NCI-H748 treated with DMSO at 0.1 percent for 48 hours (cell line): ENCODE measurements at regions not wholly inside any gene's neighbourhood (a gene's known extent, or its start where the extent isn't known, plus 50 kb on each side); places are given as distances from the start of the nearest gene placed in this dataset.

Source experiments
- DNase-seq: peaks from one replicate; lab custom pipeline; 2025; lab: John Stamatoyannopoulos, UW

DNA sequence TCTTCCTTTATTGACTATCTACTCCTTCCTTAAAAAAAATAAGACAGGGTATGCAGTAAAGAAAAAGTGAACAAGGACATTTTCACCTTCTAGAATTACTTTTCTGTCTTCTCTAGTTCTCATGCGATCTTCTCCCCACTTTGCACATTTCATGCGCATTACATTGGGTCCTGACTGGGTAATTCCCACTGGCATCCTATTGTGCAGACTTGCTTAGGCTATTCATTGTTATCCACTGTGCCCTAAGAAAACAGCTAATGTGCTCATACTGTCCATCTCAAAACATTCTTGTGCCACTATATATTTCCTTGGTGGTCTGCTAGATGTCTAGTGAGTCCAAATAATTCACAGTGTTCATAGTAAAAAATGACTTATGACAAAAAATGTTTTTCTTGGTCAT, 447.4 kb upstream of the ROBO1 start:
- no peak for DNase-seq

DNA sequence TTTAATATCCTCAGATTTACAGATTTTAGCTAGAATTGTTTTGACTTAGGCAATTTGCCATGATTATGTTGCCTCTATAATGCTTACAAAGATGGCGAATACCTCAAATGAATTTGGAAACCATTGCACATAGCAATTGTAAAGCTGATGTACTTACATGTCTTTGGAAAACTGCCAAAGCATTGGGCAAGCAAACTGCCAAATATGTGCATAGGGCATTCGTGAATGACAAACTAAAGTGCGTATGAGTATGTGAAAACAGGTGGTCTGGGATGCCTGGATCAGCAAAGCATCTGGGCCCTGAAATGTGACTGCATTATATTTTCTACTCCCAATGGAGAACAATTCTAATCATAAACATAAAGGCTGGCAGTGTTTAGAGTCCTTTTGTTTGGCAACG, 445.3 kb upstream of the ROBO1 start:
- DNase-seq = no peak

DNA sequence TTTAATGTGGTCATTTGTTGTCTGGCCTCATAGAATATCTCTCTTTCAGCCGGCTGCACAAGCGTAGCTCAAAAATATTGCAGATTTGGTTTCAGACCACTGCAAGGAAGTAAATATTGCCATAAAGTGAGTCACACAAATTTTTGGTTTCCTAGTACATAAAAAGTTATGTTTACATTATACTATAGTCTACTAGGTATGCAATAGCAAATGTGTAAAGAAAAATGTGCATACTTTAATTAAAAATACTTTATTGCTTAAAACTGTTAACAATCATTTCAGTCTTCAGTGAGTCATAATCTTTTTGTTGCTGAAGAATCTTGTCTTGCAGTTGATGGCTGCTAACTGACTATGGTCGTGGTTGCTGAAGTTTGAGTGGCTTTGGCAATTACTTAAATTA, 425.1 kb upstream of the ROBO1 start:
- no peak for DNase-seq

- no peak for DNase-seq
These were observed 422.3 kb upstream of the ROBO1 start for GRCh38 chr3:80190051-80190450.

DNA sequence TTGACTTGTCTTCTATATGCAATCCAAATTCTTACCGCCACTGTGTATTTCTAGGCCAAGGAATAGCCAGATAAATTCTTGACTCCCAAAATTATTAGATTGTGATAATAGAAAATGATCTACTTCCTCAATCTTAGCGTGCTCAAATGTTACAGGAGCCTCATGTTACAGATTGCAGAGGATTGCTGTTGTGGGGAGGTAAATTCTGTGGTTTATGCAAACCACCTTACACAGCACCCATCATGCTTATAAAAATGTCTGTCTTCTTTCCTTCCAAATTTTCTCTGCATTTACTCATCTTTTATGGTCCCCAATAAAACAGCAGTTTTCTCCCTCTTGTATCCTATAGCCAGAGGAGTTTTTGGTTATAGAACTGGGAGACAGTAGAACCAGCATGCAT, 420.2 kb upstream of the ROBO1 start:
- DNase-seq = no peak

GRCh38 chr3:80159990-80160506, 392.2 kb upstream of the ROBO1 start:
- no peak for DNase-seq

DNA sequence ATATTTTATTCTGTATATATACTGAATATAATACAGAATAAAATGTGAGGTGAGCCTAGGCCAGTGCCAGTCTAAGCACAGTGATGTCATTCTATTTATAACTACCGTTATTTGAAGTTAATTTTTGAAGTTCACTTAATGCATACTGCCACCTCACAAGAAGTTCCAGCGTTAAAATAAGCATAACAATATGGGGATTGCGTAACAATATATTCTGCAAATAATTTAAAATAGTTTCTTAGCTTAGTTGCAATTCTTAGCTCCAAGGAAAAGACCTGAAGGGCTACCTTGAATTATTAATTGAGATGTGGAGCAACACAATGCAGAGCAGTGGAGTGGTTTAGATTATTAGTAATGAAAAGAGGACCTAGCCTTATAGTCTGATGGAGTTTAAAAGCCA, 390.5 kb upstream of the ROBO1 start:
- DNase-seq = no peak

DNA sequence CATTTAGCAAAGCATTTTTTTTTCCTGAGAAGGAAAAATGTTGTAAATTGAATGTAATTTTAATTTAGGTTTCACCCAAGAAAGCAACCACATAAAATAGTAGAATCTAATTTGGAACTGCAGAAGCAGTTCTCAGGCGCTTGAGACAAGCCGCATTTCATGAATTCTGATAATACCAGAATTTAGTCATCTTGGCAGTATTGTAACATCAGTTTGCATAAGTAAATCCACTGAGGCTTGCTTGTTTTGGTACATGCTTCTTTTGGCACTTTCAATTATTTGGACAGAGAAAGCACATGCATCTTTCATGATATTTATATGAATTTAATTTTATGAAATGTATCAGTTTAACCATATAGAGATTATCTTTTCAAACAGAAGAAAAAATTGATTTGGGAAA, 389.7 kb upstream of the ROBO1 start:
- no peak for DNase-seq

DNA sequence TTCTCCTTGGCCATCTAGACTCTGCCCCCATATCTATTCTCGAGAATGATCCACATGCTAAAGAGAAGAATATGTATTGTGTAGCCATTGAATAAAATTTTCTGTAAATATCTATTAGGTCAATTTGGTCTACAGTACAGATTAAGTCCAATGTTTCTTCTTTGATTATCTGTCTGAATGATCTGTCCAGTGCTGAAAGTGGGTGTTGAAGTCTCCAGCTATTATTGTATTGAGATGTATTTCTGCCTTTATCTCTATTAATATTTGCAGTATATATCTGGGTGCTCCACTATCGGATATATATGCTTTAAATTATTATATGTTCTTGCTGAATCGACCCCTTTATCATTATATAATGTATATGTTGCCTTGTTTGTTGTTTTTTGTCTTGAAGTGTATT, 384.9 kb upstream of the ROBO1 start:
- no peak for DNase-seq

- DNase-seq = no peak
These were observed 374.9 kb upstream of the ROBO1 start for GRCh38 chr3:80142714-80143113.

- DNase-seq = no peak
These were observed 373.8 kb upstream of the ROBO1 start for GRCh38 chr3:80141557-80141956.

GRCh38 chr3:80116281-80116680, 348.5 kb upstream of the ROBO1 start:
- no peak for DNase-seq

- DNase-seq = no peak
These were observed 346.9 kb upstream of the ROBO1 start for GRCh38 chr3:80114694-80115093.

DNA sequence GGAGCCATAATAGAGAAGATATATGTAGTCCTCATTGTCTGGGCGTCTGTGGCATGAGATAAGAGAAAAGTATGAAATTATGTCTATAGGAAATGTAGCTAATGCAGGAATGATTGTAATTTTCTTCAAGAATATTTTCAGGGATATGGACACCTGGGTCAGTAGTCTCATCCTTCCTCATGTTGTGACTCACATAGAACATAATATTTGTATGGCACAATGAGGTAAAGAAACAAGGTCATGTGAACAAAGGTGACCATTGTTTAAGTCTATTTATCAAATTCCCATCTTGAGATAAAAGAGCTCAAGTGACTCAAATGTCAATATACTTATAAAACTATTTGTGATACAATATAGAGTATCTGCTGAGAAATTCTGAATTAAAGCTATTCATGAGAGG, 345.5 kb upstream of the ROBO1 start:
- DNase-seq = no peak

- no peak for DNase-seq
These were observed 331.8 kb upstream of the ROBO1 start for GRCh38 chr3:80099559-80100066.

- no peak for DNase-seq
These were observed 329.9 kb upstream of the ROBO1 start for GRCh38 chr3:80097674-80098073.

DNA sequence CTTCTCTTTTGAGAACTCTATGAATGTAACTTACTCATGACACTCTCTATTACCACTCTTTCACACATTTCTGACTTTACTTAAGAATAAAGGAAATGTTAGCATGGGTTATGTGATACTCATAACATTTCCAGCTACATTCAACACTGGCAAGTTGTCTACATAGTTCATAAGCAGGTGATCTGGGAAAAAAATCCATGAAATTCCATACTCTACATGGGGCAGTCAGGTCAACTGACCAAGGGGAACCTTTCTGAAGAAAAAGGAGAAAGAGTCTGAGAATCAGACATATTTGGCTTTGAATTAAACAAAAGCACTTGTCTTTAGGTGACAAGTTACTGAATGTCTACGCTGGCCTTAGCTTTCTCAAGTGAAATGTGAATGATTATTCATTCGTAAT, 329.1 kb upstream of the ROBO1 start:
- DNase-seq = no peak

DNA sequence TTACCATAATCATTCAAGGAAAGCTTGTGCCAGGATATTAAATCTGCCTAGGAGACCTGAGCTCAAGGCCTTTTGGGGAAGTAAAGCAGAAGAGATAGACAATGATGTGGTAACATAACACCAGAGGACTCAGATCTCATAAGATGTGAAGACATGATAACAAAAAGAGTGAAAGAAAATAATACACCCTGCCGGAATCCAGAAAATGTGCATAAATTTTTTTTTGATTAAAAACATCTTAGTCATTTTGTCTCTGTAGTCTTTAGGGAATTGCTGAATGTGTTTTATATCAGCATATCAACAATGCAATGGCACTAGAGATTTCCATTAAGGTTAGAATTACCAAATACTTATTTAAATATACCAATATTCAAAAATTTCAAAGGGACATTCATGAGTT, 326.8 kb upstream of the ROBO1 start:
- DNase-seq = no peak

DNA sequence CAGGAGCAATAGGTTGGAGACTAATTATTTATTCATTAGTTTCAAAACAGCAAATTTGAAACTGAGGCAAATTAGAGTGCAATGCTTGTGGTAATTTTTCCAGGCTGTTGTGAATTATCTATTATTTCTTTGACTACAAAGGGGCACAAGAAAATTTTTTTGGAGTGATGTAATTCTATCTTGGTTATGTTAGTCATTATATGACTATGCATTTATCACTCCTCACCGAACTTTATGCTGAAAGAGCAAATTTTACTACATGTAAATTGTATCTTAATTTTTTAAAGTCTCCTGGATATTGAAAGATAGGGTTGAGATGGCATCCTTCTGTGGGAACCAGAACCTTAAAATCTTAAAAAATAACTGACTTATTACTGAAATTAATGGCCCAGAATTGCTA, 320.0 kb upstream of the ROBO1 start:
- DNase-seq = no peak

GRCh38 chr3:80086426-80086825, 318.6 kb upstream of the ROBO1 start:
- DNase-seq = no peak

DNA sequence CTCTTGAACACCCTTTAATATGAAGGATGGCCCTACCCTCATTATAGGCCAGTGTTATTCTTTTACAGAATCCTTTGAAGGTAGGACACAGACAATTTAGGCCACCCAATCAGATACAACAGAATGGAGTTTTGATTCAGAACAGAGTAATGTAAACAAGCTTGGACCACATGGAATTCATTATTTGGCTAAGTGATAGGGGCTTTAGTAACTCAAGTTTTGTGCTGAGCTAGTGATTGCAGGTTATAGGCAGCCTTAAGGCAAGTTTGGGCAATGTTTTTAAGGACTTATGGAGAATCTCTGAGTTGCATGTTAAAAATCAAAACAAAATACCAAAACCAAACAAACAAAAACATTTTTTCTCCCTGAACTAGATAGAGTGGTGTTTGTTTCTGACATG, 312.1 kb upstream of the ROBO1 start:
- DNase-seq = no peak

DNA sequence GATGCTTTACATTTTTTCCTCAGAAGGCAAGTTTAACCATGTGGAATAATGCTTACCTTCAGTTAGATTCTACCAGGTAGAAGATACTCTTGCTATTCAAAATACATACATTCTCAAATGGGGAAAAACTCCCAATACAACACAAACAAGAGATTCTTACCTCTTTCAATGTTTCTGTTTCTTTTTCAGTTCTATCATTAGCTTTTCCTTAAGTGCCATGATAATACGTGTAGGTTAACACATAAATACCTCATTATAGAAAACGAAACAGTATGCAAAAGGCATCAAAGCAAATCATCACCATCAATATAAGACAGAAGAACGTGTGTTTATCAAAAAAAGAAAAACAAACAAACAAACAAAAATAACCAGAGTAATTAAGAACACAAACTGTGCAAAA, 300.7 kb upstream of the ROBO1 start:
- no peak for DNase-seq

- DNase-seq = no peak
These were observed 295.7 kb upstream of the ROBO1 start for GRCh38 chr3:80063535-80063934.

DNA sequence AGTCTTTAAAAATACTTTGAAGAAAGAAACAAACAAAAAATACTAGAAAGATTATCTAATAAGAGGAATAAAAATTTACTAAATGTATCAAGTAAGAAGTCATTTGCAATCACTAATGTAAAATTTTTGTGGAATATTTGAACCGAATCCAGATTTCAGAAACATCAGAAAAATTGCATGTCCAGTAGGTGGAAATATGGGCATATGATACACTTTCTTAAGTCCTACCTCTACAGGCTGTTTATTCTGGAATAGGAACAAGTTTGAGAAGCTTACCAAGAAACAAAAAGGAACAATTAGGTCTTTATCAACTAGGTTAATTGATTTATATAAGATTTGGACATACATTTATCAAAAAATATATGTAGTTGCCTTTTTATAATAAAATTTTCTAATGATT, 292.9 kb upstream of the ROBO1 start:
- no peak for DNase-seq

DNA sequence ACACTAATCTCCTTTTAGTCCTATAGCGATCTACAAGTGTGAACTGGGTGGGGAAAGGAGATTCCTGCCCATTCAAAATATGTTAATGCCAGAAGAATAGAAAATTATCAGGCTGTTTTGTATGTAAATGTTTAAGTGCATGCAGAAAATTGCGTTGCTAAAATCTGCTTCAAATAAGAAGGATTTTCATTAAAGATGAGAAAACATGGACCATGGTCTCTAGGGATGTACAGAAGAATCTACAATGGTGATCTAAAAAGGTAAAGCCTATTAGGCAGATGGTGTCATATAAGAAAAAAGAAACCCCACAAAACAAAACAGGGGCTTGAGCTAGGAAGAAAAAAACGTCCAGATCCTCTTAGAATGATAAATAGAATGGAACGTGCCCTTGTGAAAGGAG, 287.5 kb upstream of the ROBO1 start:
- no peak for DNase-seq
